ENCODE measurements at regions not wholly inside any gene's neighbourhood (a gene's known extent, or its start where the extent isn't known, plus 50 kb on each side); places are given as distances from the start of the nearest gene placed in this dataset.

DNA sequence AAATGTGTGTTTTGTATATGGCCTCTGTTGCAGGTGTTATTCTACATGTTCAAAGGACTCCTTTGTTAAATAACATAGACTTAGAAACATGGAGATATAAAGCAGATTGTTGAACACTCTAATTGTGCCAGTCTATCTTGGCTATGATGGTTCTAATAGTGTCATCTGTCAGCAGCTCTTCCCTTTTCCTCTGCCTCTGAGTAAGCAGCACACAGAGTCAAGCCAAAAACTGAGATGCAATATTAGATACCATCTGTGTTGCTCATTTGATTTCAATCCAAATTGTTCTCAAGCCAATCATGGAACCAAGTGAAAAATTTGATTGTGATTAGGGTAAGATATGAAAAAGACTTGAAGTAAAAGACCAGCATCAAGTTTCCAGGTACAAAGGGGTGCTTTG is 871.1 kb upstream of the MGAT4C start:
- no peaks in the 10 kb centered on the region for H3K36me3 ChIP-seq (ENCODE audit: control insufficient read depth in 2 of 2, insufficient read depth in 1 of 2, low read length in 2 of 2)
- TF ChIP-seq SCRT1 (tag by site-specific recombination; IDR thresholded peaks at IDR 0.05; ENCODE audit: borderline replicate concordance) (no peak), ZNF155 (tag by site-specific recombination; IDR thresholded peaks at IDR 0.05) (no peak), ZNF433 (tag by site-specific recombination; IDR thresholded peaks at IDR 0.05; ENCODE audit: low read depth) (no peak), SCRT2 (tag by site-specific recombination; IDR thresholded peaks at IDR 0.05) (no peak), ZNF138 (tag by site-specific recombination; IDR thresholded peaks at IDR 0.05; ENCODE audit: borderline replicate concordance) (no peak), SP3 (tag by site-specific recombination; IDR thresholded peaks at IDR 0.05) (no peak), ZNF629 (tag by site-specific recombination; IDR thresholded peaks at IDR 0.05) (no peak)
- TF ChIP-seq, protein P1, sequence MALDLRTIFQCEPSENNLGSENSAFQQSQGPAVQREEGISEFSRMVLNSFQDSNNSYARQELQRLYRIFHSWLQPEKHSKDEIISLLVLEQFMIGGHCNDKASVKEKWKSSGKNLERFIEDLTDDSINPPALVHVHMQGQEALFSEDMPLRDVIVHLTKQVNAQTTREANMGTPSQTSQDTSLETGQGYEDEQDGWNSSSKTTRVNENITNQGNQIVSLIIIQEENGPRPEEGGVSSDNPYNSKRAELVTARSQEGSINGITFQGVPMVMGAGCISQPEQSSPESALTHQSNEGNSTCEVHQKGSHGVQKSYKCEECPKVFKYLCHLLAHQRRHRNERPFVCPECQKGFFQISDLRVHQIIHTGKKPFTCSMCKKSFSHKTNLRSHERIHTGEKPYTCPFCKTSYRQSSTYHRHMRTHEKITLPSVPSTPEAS (tag by site-specific recombination; IDR thresholded peaks at IDR 0.05): no peak
- TF ChIP-seq, protein P2, sequence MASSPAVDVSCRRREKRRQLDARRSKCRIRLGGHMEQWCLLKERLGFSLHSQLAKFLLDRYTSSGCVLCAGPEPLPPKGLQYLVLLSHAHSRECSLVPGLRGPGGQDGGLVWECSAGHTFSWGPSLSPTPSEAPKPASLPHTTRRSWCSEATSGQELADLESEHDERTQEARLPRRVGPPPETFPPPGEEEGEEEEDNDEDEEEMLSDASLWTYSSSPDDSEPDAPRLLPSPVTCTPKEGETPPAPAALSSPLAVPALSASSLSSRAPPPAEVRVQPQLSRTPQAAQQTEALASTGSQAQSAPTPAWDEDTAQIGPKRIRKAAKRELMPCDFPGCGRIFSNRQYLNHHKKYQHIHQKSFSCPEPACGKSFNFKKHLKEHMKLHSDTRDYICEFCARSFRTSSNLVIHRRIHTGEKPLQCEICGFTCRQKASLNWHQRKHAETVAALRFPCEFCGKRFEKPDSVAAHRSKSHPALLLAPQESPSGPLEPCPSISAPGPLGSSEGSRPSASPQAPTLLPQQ (tag by site-specific recombination; IDR thresholded peaks at IDR 0.05): no peak
- TF ChIP-seq, protein P3, sequence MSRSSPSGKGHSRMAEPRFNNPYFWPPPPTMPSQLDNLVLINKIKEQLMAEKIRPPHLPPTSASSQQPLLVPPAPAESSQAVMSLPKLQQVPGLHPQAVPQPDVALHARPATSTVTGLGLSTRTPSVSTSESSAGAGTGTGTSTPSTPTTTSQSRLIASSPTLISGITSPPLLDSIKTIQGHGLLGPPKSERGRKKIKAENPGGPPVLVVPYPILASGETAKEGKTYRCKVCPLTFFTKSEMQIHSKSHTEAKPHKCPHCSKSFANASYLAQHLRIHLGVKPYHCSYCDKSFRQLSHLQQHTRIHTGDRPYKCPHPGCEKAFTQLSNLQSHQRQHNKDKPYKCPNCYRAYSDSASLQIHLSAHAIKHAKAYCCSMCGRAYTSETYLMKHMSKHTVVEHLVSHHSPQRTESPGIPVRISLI (tag by site-specific recombination; IDR thresholded peaks at IDR 0.05): no peak
- TF ChIP-seq, protein P4, sequence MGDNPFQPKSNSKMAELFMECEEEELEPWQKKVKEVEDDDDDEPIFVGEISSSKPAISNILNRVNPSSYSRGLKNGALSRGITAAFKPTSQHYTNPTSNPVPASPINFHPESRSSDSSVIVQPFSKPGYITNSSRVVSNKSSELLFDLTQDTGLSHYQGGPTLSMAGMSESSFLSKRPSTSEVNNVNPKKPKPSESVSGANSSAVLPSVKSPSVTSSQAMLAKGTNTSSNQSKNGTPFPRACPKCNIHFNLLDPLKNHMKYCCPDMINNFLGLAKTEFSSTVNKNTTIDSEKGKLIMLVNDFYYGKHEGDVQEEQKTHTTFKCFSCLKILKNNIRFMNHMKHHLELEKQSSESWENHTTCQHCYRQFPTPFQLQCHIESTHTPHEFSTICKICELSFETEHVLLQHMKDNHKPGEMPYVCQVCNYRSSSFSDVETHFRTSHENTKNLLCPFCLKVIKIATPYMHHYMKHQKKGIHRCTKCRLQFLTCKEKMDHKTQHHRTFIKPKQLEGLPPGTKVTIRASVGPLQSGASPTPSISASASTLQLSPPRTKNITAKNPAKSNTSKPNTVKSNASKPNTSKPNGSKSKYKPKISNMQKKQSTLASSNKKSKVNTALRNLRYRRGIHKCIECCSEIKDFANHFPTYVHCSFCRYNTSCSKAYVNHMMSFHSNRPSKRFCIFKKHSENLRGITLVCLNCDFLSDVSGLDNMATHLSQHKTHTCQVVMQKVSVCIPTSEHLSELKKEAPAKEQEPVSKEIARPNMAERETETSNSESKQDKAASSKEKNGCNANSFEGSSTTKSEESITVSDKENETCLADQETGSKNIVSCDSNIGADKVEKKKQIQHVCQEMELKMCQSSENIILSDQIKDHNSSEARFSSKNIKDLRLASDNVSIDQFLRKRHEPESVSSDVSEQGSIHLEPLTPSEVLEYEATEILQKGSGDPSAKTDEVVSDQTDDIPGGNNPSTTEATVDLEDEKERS (tag by site-specific recombination; IDR thresholded peaks at IDR 0.05): no peak
- ChIA-PET CTCF (no interaction called here), POLR2A (no interaction called here)
- H3K4me1 ChIP-seq (ENCODE audit: control insufficient read depth, insufficient read depth, low read length): no peaks in the 10 kb centered on the region
- no peak overlapping the region for H3K4me3 ChIP-seq (ENCODE audit: low read depth, low read length)
- H3K9me3 ChIP-seq (ENCODE audit: control insufficient read depth, insufficient read depth, low read depth, low read length): no peaks in the 10 kb centered on the region
- no peak overlapping the region for H3K27ac ChIP-seq (ENCODE audit: extremely low read depth, low read depth, low read length)

DNA sequence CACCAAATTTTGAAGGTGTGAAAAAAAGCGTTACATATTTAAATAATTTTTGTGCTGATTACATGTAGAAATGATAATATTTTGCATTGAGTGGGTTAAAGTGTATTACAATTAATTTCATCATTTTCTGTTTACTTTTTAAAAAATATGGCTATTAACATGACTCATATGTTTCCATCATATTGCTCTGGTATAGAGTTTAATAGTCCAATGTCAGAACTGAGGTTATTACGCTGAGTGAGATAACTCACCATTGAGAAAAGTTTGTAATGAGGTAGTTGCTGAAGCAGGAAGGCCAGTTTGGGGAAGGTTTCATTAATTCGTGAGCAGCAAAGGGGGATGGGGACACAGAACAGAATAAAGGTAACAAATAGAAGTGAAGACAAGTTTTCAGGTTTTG is 865.7 kb upstream of the MGAT4C start:
- Histone ChIP-seq H3K4me3 (ENCODE audit: low read depth, low read length) (no peak overlapping the region), H3K4me1 (ENCODE audit: control insufficient read depth, insufficient read depth, low read length) (no peaks in the 10 kb centered on the region), H3K9me3 (ENCODE audit: control insufficient read depth, insufficient read depth, low read depth, low read length) (no peaks in the 10 kb centered on the region), H3K36me3 (ENCODE audit: control insufficient read depth in 2 of 2, insufficient read depth in 1 of 2, low read length in 2 of 2) (no peaks in the 10 kb centered on the region), H3K27ac (ENCODE audit: extremely low read depth, low read depth, low read length) (no peak overlapping the region)
- no peak for TF ChIP-seq ZNF292 (tag by site-specific recombination; IDR thresholded peaks at IDR 0.05; ENCODE audit: borderline replicate concordance, low read depth)
- no peak for TF ChIP-seq ZNF555 (tag by site-specific recombination; conservative IDR thresholded peaks at IDR 0.05)
- no peak for TF ChIP-seq ZNF274 (IDR thresholded peaks at IDR 0.05; ENCODE audit: low read length)
- no peak for TF ChIP-seq ZNF274 (tag by site-specific recombination; IDR thresholded peaks at IDR 0.05; ENCODE audit: borderline replicate concordance)
- TF ChIP-seq, protein P5, sequence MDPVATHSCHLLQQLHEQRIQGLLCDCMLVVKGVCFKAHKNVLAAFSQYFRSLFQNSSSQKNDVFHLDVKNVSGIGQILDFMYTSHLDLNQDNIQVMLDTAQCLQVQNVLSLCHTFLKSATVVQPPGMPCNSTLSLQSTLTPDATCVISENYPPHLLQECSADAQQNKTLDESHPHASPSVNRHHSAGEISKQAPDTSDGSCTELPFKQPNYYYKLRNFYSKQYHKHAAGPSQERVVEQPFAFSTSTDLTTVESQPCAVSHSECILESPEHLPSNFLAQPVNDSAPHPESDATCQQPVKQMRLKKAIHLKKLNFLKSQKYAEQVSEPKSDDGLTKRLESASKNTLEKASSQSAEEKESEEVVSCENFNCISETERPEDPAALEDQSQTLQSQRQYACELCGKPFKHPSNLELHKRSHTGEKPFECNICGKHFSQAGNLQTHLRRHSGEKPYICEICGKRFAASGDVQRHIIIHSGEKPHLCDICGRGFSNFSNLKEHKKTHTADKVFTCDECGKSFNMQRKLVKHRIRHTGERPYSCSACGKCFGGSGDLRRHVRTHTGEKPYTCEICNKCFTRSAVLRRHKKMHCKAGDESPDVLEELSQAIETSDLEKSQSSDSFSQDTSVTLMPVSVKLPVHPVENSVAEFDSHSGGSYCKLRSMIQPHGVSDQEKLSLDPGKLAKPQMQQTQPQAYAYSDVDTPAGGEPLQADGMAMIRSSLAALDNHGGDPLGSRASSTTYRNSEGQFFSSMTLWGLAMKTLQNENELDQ (tag by site-specific recombination; IDR thresholded peaks at IDR 0.05; ENCODE audit: low read depth): no peak
- TF ChIP-seq ZNF548 (tag by site-specific recombination; IDR thresholded peaks at IDR 0.05): no peak
- TF ChIP-seq RBAK (tag by site-specific recombination; IDR thresholded peaks at IDR 0.05): no peak
- no peak for TF ChIP-seq ZNF174 (tag by site-specific recombination; IDR thresholded peaks at IDR 0.05)
- TF ChIP-seq ZNF311 (tag by site-specific recombination; IDR thresholded peaks at IDR 0.05; ENCODE audit: borderline replicate concordance): no peak
- ChIA-PET CTCF (no interaction called here), POLR2A (no interaction called here)
